ENCODE measurements at regions not wholly inside any gene's neighbourhood (a gene's known extent, or its start where the extent isn't known, plus 50 kb on each side); places are given as distances from the start of the nearest gene placed in this dataset.
A peak's percentile ranks its signal among the peaks of the same experiment; 100 is the strongest.
"Not testable (repeated sequence)": the region's sequence is repeated elsewhere in the genome, so short reads cannot be mapped to it uniquely, and the experiment has no call there.

GRCh38 chr5:136615251-136616119 lies 250.1 kb upstream of the TRPC7 start:
- DNase-seq = no peak

DNA sequence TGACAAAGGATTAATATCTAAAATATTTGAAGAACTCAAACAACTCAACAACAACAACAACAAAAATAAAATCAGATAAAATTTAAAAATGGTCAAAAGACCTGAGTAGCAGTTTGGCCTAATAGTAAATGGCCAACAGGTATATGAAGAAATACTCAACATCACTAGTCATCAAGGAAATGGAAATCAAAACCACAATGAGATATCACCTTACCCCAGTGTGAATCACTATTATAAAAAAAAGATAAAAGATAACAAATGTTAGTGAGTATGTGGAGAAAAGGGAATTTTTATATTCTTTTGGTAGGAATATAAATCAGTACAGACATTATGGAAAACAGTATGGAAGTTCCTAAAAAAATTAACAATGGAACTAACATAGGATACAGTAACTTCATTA lies 247.9 kb upstream of the TRPC7 start:
- DNase-seq = no peak

- no peak for DNase-seq
Observed at GRCh38 chr5:136605638-136606037, 240.3 kb upstream of the TRPC7 start.

- DNase-seq = no peak
Observed at GRCh38 chr5:136600306-136600705, 235.0 kb upstream of the TRPC7 start.

DNA sequence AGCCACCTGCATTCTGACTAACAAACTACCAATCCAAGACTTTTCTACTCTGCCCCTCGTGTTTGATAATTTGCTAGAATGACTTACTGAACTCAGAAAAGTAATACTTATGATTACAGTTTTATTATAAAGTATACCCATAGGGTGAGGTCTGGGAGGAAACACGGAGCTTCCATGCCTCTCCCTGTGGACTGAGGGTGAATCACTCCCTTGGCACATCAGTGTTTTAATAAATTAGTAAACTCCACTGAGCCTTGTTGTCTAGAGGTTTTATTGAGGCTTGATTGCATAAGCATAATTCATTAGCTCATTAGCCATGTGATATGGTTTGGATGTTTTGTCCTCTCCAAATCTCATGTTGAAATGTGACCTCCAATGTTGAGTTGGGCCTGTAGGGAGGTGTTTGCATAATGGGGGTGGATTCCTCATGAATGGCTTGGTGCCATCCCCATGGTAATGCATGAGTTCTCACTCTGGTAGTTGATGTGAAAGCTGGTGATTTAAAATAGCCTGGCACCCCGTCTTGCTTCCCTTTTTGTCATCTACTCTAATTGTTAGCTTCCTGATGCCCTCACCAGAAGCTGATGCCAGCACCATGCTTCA lies 233.6 kb upstream of the TRPC7 start:
- DNase-seq = no peak

- DNase-seq = no peak
Observed at GRCh38 chr5:136594416-136594815, 229.1 kb upstream of the TRPC7 start.

DNA sequence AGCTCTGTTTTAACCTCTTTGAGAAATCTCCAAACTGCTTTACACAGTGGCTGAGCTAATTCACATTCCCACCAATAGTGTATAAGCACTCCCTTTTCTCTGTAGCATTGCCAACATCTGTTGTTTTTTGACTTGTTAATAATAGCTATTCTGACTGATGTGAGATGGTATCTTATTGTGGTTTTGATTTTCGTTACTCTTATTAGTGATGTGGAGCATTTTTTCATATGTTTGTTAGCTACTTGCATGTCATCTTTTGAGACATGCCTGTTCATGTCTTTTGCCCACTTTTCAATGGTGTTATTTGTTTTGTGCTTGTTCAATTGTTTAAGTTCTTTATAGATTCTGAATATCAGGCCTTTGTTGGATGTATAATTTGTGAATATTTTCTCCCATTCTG lies 225.2 kb upstream of the TRPC7 start:
- DNase-seq = no peak

DNA sequence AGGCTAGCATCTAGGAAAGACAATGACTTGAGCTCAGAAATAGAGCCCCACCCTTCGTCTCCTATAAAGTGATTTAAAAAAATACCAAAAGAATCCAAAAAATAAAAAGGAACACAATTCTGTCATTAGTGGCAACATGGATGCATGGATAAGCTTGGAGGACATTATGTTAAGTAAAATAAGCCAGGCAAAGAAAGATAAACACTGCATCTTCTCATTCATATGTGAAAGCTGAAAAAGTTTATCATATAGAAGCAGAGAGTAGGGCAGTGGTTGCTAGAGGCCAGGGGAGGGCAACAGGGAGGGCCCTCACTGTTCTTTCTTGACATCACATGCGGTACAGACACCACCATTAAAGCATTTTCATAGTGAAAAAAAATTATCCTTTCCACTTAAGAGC lies 220.9 kb upstream of the TRPC7 start:
- DNase-seq = no peak

DNA sequence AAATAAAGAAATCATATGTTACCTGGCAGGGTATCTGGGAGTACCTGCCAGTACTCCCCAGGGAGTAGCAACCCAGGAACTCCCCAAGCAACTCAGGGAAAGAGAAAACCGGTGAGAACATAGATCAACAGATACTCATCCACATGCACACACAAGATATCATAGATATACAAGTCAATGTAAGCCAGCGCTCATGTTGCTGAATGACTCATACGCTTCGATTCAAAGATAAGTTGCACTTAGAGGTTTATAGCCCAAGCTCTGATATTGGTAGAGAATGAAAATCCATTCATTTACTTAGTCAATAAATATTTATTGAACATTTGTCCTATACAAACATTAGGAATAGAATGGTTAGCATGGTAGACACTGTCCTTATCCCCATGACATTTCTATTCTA lies 219.1 kb upstream of the TRPC7 start:
- peak; percentile 8 for DNase-seq

DNA sequence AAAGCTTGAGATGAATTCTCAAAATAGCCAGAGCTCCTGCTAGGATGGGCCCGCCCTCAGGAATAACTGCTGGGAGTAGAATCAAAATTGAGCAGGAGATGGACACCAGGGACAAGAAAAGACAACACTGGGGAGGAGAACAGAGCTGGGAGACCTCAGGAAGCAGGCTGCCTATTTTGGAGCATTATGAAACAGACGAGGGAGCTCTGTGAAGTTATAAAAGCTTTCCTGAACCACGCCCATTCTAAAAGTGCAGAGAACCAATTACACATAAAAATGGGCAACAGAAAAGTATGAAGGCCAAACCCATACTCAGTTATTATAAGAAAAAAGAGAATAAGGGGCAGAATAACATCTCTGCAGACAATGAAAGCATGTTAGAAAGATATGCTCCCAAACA lies 213.9 kb upstream of the TRPC7 start:
- DNase-seq = no peak

DNA sequence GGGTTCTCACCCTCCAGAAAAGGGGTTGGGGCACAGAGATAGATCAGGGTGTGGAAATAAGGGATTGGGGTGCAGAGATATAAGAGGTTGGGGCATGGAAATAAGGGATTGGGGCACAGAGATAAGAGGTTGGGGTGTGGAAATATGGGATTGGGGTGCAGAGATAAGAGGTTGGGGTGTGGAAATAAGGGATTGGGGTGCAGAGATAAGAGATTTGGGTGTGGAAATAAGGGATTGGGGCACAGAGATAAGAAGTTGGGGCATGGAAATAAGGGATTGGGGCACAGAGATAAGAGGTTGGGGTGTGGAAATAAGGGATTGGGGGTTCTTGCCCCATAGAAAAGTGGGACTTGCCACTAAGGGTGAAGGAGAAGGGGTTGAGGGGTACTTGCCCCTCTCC lies 204.5 kb upstream of the TRPC7 start:
- not testable (repeated sequence) for DNase-seq

- DNase-seq = not testable (repeated sequence)
Observed at GRCh38 chr5:136565457-136565856, 200.1 kb upstream of the TRPC7 start.

DNA sequence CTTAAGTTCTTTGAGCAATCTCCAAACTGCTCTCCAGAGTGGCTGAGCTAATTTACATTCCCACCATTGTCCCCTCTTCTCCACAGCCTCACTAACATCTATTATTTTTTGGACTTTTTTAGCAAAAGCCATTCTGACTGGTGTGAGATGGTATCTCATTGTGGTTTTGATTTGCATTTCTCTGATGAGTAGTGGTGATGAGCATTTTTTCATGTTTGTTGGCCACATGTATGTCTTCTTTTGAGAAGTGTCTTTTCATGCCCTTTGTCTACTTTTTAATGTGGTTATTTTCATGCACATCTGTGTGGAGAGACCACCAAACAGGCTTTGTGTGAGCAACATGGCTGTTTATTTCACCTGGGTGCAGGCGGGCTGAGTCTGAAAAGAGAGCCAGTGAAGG lies 199.7 kb upstream of the TRPC7 start:
- not testable (repeated sequence) for DNase-seq

DNA sequence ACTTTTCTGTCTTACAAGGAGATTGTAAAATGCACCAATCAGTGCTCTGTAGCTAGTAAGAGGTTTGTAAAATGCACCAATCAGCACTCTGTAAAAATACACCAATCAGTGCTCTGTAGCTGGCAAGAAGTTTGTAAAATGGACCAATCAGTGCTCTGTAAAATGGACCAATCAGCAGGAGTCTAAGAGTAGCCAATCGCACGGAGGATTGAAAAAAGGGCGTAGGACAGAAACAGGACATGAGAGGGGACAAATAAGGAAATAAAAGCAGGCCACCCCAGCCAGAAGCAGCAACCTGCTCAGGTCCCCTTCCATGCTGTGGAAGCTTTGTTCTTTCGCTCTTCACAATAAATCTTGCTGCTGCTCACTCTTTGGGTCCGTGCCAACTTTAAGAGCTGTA lies 199.1 kb upstream of the TRPC7 start:
- not testable (repeated sequence) for DNase-seq

DNA sequence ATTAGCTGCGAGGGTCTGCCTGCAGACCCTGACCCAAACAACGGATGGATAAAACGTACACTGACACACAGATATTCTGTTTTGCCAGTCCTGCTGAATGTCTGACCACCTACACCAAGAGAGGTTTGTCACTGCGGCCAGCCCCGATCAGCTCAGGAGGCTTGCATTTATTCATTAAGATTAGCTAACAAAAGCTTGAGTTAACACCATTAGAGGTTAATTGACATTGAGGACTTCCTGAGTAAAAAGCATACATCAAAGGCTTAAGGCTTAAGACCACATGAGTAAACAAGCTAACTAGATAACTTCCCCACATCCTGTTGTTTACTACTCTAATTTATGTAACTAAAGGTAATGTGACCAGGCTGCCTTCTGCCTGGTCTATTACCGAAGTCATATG lies 198.1 kb upstream of the TRPC7 start:
- no peak for DNase-seq

- no peak for DNase-seq
Observed at GRCh38 chr5:136560126-136560525, 194.8 kb upstream of the TRPC7 start.

DNA sequence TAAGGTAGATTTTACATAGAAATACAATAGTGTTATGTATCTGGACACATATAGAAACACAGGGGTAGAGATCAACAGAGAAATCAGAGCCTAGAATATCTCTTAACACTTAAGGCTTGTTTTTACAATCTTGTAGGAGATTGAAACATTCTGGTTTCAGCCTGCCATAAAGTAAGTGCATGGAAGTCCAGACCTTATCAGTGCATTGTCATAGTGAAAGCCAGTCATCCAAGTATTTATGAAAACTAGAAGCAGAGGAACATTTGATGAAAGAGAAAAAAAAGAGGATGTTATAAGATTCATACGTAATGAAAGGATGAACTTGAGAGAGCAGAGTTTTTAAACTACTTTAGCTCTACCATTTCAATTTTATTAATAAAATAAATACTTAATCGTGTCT lies 194.3 kb upstream of the TRPC7 start:
- no peak for DNase-seq

GRCh38 chr5:136547096-136547495 lies 181.8 kb upstream of the TRPC7 start:
- not testable (repeated sequence) for DNase-seq

DNA sequence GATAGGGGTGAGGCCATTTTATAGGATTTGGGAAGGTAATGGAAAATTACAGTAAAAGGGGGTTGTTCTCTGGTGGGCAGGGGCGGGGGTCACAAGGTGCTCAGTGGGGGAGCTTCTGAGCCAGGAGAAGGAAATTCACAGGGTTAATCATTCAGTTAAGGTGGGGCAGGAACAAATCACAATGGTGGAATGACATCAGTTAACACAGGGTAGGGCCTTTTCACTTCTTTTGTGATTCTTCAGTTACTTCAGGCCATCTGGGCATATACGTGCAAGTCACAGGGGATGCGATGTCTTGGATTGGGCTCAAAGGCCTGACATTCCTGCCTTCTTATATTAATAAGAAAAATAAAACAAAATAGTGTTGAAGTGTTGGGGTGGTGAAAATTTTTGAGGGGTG lies 181.1 kb upstream of the TRPC7 start:
- DNase-seq = not testable (repeated sequence)

DNA sequence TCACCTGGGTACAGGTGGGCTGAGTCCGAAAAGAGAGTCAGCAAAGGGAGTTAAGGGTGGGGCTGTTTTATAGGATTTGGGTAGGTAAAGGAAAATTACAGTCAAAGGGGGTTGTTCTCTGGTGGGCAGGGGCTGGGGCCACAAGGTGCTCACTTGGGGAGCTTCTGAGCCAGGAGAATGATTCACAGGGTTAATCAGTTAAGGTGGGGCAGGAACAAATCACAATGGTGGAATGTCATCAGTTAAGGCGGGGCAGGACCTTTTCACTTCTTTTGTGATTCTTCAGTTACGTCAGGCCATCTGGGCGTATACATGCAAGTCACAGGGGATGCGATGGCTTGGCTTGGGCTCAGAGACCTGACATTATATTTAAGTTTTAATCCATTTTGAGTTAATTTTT lies 179.7 kb upstream of the TRPC7 start:
- not testable (repeated sequence) for DNase-seq

GRCh38 chr5:136538534-136538933 lies 173.2 kb upstream of the TRPC7 start:
- DNase-seq = no peak

- no peak for DNase-seq
Observed at GRCh38 chr5:136529081-136529480, 163.7 kb upstream of the TRPC7 start.

DNA sequence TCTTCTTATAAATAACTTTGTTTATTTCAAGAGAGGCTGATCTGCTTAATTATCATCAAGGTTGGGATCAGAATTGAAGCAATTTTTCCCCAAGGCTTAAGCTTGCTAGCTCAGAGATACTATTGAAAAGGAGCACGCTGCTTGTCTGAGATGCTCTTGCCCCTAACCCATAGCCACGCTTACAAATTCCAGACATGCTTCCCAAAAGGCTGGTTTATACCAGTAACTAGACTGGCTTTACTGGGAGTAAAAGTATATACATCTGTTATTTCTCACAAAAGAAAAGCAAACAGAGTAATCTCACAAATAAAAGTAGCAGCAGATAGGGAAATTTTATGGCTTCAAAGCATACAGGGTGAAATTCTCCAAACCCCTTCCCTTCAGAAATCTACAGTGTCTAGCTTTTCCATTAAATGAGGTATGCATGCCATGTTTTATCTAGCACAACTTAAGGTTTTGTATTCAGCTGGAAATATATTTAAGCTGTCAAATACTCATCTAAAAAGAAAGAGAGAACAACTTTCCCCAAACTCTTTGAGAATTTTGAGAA lies 163.2 kb upstream of the TRPC7 start:
- DNase-seq = no peak

DNA sequence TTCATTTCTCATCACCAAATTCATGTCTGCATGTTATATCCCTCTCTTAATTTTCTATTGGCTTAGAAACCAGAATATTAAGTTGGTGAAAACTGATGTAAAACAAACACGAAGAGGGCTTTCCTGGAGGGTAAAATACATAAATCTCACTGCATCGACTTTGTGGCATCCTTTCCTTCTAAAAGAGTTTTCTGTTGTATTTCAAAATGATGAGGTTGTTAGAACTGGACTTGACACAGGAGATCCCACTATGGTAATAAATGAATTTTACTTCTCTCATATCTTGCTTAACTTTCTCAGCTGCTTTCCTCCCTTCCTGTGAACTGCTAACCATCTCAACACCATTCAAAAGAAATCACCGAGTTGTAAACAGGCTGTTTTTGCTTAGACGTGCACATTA lies 162.0 kb upstream of the TRPC7 start:
- no peak for DNase-seq

Measured in hematopoietic multipotent progenitor cell treated with erythropoietin and hydrocortisone succinate and interleukin-3 and kit ligand, for 6 days (in vitro differentiated cells).